ENCODE measurements at regions not wholly inside any gene's neighbourhood (a gene's known extent, or its start where the extent isn't known, plus 50 kb on each side); places are given as distances from the start of the nearest gene placed in this dataset.

GRCh38 chr12:91511795-91512420 lies 329.3 kb upstream of the DCN start:
- CTCF ChIA-PET = no interaction called here
- no peak for DNase-seq (ENCODE audit: low spot score)

GRCh38 chr12:91507754-91508153 lies 325.1 kb upstream of the DCN start:
- no peak overlapping the region for H3K27ac ChIP-seq
- ChIA-PET POLR2A (ENCODE audit: low non-redundant PET) (no interaction called here), CTCF (no interaction called here)
- TF ChIP-seq CTCF (conservative IDR thresholded peaks at IDR 0.05; ENCODE audit: low read depth) = no peak
- DNase-seq (ENCODE audit: low spot score) = no peak

More at GRCh38 chr12:91511795-91512420, 329.3 kb upstream of the DCN start:
- no peak for TF ChIP-seq CTCF (conservative IDR thresholded peaks at IDR 0.05; ENCODE audit: low read depth)
- POLR2A ChIA-PET (ENCODE audit: low non-redundant PET) = no interaction called here
- no peak overlapping the region for H3K27ac ChIP-seq

GRCh38 chr12:91506452-91506851 lies 323.8 kb upstream of the DCN start:
- ChIA-PET CTCF (no interaction called here), POLR2A (ENCODE audit: low non-redundant PET) (no interaction called here)
- TF ChIP-seq CTCF (conservative IDR thresholded peaks at IDR 0.05; ENCODE audit: low read depth) = no peak
- H3K27ac ChIP-seq = no peak overlapping the region
- no peak for DNase-seq (ENCODE audit: low spot score)

GRCh38 chr12:91505006-91505405 lies 322.4 kb upstream of the DCN start:
- ChIA-PET CTCF (no interaction called here), POLR2A (ENCODE audit: low non-redundant PET) (no interaction called here)
- no peak for TF ChIP-seq CTCF (conservative IDR thresholded peaks at IDR 0.05; ENCODE audit: low read depth)
- no peak for DNase-seq (ENCODE audit: low spot score)
- no peak overlapping the region for H3K27ac ChIP-seq

- POLR2A ChIA-PET (ENCODE audit: low non-redundant PET) = no interaction called here
- CTCF ChIA-PET = no interaction called here
- DNase-seq (ENCODE audit: low spot score) = no peak
- H3K27ac ChIP-seq = no peak overlapping the region
- no peak for TF ChIP-seq CTCF (conservative IDR thresholded peaks at IDR 0.05; ENCODE audit: low read depth)
These were observed 319.6 kb upstream of the DCN start for GRCh38 chr12:91502208-91502607.

- no peak overlapping the region for H3K27ac ChIP-seq
- CTCF ChIA-PET = interaction anchor here (0.5 to 0.7 kb wide), 2 partner anchors 603 to 840 kb away, joined by 4 read pairs; no protein-coding TSS in a partner anchor
- no peak for DNase-seq (ENCODE audit: low spot score)
- POLR2A ChIA-PET (ENCODE audit: low non-redundant PET) = no interaction called here
- no peak for TF ChIP-seq CTCF (conservative IDR thresholded peaks at IDR 0.05; ENCODE audit: low read depth)
These were observed 313.7 kb upstream of the DCN start for GRCh38 chr12:91496337-91496736.

All from RWPE1 (cell line).